Activated naive CD4-positive, alpha-beta T cell treated with anti-CD3 and anti-CD28 coated beads for 36 hours (primary cell): ENCODE measurements at regions not wholly inside any gene's neighbourhood (a gene's known extent, or its start where the extent isn't known, plus 50 kb on each side); places are given as distances from the start of the nearest gene placed in this dataset.

Source experiments
- CTCF ChIA-PET: fragments of 350-600 bp; sonication (Branson Sonifier 250); formaldehyde crosslinking; loops from one replicate; lab custom pipeline; 2021; ENCODE audit warnings: antibody characterized with exemption; lab: Charles Lee
- DNase-seq: peaks from one replicate; pipeline ENCODE4 v3.0.0-alpha.2; 2020
- H3K27ac Mint-ChIP-seq: one replicate; pipeline ENCODE4 v1.8.0; 2021; ENCODE audit warnings: mild to moderate bottlenecking, mixed read lengths
- H3K27me3 Mint-ChIP-seq: one replicate; pipeline ENCODE4 v1.8.0; 2021; ENCODE audit warnings: low read depth, mixed read lengths
- H3K36me3 Mint-ChIP-seq: one replicate; pipeline ENCODE4 v1.8.0; 2021; ENCODE audit warnings: low read depth, mixed read lengths
- H3K4me1 Mint-ChIP-seq: one replicate; pipeline ENCODE4 v1.8.0; 2021; ENCODE audit warnings: low read depth, mixed read lengths
- H3K4me3 Mint-ChIP-seq: one replicate; pipeline ENCODE4 v1.8.0; 2021; ENCODE audit warnings: mild to moderate bottlenecking, moderate library complexity, mixed read lengths
- H3K9me3 Mint-ChIP-seq: one replicate; pipeline ENCODE4 v1.8.0; 2021; ENCODE audit warnings: mixed read lengths
- intact Hi-C: fragments of 100-400 bp; cut with micrococcal nuclease; formaldehyde crosslinking; loops from one replicate; pipeline ENCODE4 v1.15.1; 2023

DNA sequence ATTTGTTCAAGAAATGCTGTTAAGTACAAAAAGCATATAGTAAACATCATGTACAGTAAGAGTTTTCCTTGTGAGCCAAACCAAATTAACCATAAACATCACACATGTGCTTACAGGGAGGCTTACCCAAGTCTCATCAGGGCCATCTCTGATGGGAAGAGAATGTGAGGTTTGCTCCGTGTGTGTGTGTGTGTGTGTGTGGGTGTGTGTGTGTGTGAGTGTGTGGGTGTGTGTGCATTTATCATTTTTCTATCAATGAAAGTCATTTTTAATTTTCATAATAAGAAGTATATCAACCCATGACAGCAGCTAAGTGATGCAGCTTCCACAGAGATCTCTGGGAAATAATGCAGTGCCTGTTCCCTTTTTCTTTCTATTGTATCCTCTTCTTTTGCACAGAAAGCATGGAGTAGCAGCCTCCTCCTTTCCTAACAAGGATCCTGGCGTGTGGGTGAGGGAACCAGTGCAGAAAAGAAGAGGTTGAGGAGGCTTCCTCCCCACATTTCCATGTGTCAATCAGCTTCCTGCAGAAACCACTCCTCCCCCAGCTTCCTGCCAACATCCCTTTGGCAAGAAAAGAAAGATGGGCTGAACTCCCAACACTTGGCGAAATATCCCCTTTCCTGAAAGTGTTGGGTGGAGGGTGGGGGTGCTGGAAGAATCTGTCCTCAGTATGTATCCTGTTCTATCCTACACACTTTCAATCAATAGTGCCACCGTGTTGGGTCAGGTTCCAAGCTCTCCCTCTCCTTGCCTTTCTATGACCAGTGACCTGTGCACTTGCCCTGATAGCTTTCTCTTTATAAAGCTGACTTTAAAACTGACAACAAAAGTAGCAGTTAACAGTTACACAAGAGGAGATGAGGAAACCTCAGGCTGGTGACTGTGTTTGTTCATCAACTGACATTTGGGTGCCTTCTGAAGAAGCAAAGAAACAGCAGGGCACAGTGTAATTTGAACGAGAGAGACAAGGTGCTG, 251.8 kb upstream of the CITED2 start:
- no peaks in the 10 kb centered on the region for H3K9me3 Mint-ChIP-seq
- no peak overlapping the region for H3K27ac Mint-ChIP-seq
- CTCF ChIA-PET: no interaction called here
- no peaks in the 10 kb centered on the region for H3K36me3 Mint-ChIP-seq
- H3K4me1 Mint-ChIP-seq: no peaks in the 10 kb centered on the region
- DNase-seq: no peak
- H3K27me3 Mint-ChIP-seq: peaks cover 35% of the 10 kb centered on the region
- H3K4me3 Mint-ChIP-seq: no peak overlapping the region
- intact Hi-C loops: no loop called here

GRCh38 chr6:139625081-139625939, 250.9 kb upstream of the CITED2 start:
- Mint-ChIP-seq H3K4me1 (no peaks in the 10 kb centered on the region), H3K27me3 (peaks cover 34% of the 10 kb centered on the region), H3K4me3 (no peak overlapping the region), H3K27ac (no peak overlapping the region), H3K9me3 (no peaks in the 10 kb centered on the region), H3K36me3 (no peaks in the 10 kb centered on the region)
- intact Hi-C loops: no loop called here
- DNase-seq: no peak
- CTCF ChIA-PET: interaction anchor here (0.5 kb wide), 1 partner anchor 54 kb away, joined by 5 read pairs; no protein-coding TSS in a partner anchor

DNA sequence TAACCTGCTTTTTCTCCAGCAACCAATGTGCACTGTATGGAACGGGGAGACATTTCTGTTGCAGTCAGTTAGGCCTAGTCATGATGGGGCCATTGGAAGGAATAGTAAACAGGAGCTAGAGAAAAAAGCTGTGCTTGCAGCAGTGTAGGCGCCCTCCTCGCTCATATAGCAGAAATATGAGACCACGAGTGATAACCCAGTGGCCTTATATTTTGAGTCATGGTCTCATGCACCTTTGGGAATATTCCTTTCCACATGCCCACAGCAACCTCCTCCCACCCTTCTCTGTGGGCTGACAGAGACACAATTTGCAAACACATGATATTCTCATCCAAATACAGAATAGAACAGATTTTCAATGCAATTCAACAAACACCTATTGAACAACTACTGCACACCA, 248.9 kb upstream of the CITED2 start:
- CTCF ChIA-PET: no interaction called here
- H3K9me3 Mint-ChIP-seq: no peaks in the 10 kb centered on the region
- no peak overlapping the region for H3K4me3 Mint-ChIP-seq
- no peaks in the 10 kb centered on the region for H3K4me1 Mint-ChIP-seq
- intact Hi-C loops: no loop called here
- DNase-seq: no peak
- peaks cover 31% of the 10 kb centered on the region for H3K27me3 Mint-ChIP-seq
- H3K27ac Mint-ChIP-seq: no peak overlapping the region
- no peaks in the 10 kb centered on the region for H3K36me3 Mint-ChIP-seq

DNA sequence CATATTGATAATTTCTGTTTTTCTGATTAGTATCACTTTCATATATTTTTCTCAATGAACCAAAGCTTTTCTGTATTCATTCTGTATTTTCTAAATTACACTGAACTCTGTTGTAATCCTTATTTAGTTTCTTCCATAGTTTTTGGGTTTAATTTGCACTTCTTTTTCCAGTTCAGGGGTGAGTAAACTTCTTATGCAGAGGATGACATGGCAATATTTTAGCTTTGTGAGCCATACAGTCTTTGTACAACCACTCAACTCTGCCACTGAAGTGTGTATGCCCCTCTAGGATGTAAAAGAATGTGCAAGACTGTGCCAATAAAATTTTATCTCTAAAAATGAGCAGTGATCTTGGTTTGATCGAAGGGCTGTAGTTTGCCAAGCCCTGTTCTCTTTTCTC, 239.0 kb upstream of the CITED2 start:
- no peak for DNase-seq
- no peaks in the 10 kb centered on the region for H3K27me3 Mint-ChIP-seq
- intact Hi-C loops: no loop called here
- H3K4me3 Mint-ChIP-seq: no peak overlapping the region
- no peaks in the 10 kb centered on the region for H3K36me3 Mint-ChIP-seq
- no peaks in the 10 kb centered on the region for H3K9me3 Mint-ChIP-seq
- CTCF ChIA-PET: no interaction called here
- H3K4me1 Mint-ChIP-seq: no peaks in the 10 kb centered on the region
- no peak overlapping the region for H3K27ac Mint-ChIP-seq

DNA sequence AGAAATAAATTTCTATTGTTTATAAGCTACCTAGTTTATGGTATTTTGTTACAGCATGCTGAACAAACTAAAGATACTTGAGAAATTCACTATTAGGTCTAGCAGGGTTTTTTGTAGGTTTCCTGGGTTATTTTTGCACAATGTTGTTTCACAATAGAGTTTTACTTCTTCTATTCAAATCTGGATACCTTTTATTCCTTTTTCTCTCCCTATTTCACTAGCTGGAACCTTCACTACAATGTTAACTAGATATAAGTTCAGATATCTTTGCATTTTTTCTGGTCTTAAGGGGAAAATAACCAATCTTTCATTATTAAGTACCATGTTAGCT, 237.7 kb upstream of the CITED2 start:
- intact Hi-C loops: no loop called here
- Mint-ChIP-seq H3K36me3 (no peaks in the 10 kb centered on the region), H3K4me3 (no peak overlapping the region)

GRCh38 chr6:139611327-139612134, 237.1 kb upstream of the CITED2 start:
- no peaks in the 10 kb centered on the region for H3K9me3 Mint-ChIP-seq
- CTCF ChIA-PET: interaction anchor here (1.0 kb wide), 1 partner anchor 241 kb away, joined by 3 read pairs; no protein-coding TSS in a partner anchor
- H3K27me3 Mint-ChIP-seq: no peaks in the 10 kb centered on the region
- no peak for DNase-seq
- no peak overlapping the region for H3K4me3 Mint-ChIP-seq
- no peaks in the 10 kb centered on the region for H3K36me3 Mint-ChIP-seq
- H3K4me1 Mint-ChIP-seq: no peaks in the 10 kb centered on the region
- intact Hi-C loops: no loop called here
- H3K27ac Mint-ChIP-seq: no peak overlapping the region

More for the DNA sequence above, 237.7 kb upstream of the CITED2 start:
- DNase-seq: no peak
- Mint-ChIP-seq H3K9me3 (no peaks in the 10 kb centered on the region), H3K4me1 (no peaks in the 10 kb centered on the region), H3K27me3 (no peaks in the 10 kb centered on the region), H3K27ac (no peak overlapping the region)
- CTCF ChIA-PET: interaction anchor here (1.0 kb wide), 1 partner anchor 242 kb away, joined by 3 read pairs; no protein-coding TSS in a partner anchor

DNA sequence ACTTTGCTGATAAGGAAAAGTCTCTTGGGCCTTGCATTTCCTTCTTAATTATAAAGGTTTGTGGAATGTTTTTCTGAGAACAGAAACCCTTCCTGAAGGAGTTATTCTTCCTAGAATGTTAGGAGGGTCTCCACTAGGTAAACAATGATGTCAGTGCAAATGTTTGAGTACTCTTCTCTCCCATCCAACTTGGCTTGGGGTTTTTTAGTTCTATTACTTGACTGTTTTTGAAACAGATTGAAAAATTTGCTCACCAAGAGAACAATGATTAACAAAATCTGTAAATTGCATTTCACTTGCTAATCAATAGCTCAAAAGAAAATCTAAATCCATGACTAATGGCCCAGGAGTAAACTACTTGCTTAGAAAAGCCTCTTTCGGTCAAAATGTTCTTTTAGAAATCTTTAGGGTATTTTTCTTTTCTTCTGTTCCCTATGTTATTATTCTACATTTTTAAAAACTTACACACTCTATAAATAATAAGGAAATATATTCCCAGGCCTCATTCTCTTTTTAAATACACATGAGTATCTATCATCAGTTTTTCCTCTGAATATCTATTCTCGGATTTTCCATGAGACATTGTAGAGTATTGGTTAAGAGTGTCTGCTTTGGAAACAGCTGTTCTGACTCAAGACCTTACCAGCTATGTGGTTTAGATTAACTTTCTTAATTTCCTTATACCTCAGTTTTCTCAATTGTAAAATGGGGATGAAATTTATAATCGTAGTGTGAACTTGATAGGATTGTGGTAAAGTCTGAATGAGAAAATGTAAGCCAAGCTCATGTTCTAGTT, 234.2 kb upstream of the CITED2 start:
- H3K9me3 Mint-ChIP-seq: no peaks in the 10 kb centered on the region

DNA sequence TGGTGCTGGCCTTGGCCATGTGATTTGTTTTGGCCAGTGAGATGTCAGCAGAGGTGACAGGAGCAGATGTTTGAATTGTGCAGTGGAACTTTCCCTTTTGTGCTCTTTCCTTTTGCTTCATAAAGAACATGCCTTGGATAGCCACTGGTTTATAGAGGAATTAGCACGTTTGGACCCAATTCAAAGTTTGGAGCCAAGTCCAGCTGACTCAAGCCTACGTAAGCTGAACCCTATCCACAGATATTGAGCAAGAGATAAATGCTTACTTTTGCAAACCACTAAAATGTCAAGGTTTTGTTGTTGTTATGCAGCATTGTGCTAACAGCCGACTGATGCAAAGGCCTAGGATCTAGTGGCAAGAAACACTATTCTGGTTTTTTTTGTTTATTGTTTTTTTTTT, 230.9 kb upstream of the CITED2 start:
- H3K27me3 Mint-ChIP-seq: peaks cover 3% of the 10 kb centered on the region
- H3K36me3 Mint-ChIP-seq: no peaks in the 10 kb centered on the region
- no peaks in the 10 kb centered on the region for H3K9me3 Mint-ChIP-seq
- H3K4me1 Mint-ChIP-seq: peaks cover 4% of the 10 kb centered on the region
- intact Hi-C loops: no loop called here
- H3K4me3 Mint-ChIP-seq: no peak overlapping the region
- no peak overlapping the region for H3K27ac Mint-ChIP-seq
- no peak for DNase-seq
- CTCF ChIA-PET: no interaction called here

More for the DNA sequence above, 234.2 kb upstream of the CITED2 start:
- no peak for DNase-seq
- CTCF ChIA-PET: interaction anchor here (0.7 kb wide), 1 partner anchor 926 kb away, joined by 3 read pairs; no protein-coding TSS in a partner anchor
- Mint-ChIP-seq H3K27ac (no peak overlapping the region), H3K4me3 (no peak overlapping the region), H3K4me1 (no peaks in the 10 kb centered on the region), H3K36me3 (no peaks in the 10 kb centered on the region), H3K27me3 (peaks cover 3% of the 10 kb centered on the region)
- intact Hi-C loops: no loop called here

DNA sequence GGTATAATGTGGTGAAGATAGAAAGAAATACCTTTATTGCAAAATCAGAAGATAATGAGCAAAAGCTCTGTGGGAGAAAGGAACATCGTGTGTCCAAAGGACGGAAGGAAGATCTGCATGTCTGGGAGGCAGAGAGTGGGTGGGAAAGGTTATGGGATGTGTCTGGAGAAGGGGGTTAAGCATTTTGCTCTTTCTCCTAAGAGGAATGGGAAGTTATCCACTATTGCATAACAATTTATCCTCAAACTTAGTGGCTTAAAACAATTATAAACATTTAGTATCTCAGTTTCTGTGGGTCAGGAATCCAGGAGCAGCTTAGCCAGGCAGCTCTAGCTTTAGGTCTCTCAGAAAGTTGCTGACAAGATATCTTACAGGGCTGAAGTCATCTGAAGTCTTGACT, 229.1 kb upstream of the CITED2 start:
- peaks cover 3% of the 10 kb centered on the region for H3K27me3 Mint-ChIP-seq
- no peaks in the 10 kb centered on the region for H3K36me3 Mint-ChIP-seq
- no peak overlapping the region for H3K4me3 Mint-ChIP-seq
- H3K27ac Mint-ChIP-seq: no peak overlapping the region
- peaks cover 4% of the 10 kb centered on the region for H3K4me1 Mint-ChIP-seq
- CTCF ChIA-PET: no interaction called here
- no peak for DNase-seq
- H3K9me3 Mint-ChIP-seq: no peaks in the 10 kb centered on the region
- intact Hi-C loops: no loop called here

DNA sequence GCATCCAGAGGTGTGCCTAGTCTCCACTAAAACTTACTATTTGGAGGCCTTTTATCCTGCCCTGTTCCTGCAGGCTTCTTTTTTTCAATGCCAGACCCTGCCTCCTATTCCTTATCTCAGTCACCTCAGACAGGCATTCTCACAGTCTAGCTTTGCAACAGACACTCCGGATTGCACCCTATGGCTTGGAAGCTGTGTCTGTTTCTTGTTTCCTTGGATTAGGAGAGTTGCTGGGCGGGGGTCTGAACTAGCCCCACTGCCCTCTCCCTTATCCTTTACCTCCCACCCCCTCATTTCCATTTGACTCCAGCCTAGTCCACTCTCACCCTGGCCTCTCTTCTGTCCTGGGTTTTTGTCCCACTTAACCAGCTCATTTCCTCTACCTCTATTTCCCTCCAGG, 228.1 kb upstream of the CITED2 start:
- Mint-ChIP-seq H3K4me3 (no peak overlapping the region), H3K27ac (no peak overlapping the region), H3K9me3 (no peaks in the 10 kb centered on the region), H3K4me1 (peaks cover 4% of the 10 kb centered on the region), H3K36me3 (no peaks in the 10 kb centered on the region), H3K27me3 (peaks cover 3% of the 10 kb centered on the region)
- intact Hi-C loops: no loop called here
- CTCF ChIA-PET: no interaction called here
- no peak for DNase-seq

GRCh38 chr6:139600919-139601475, 226.5 kb upstream of the CITED2 start:
- no peak overlapping the region for H3K27ac Mint-ChIP-seq
- peak; percentile 23 for DNase-seq
- peaks cover 4% of the 10 kb centered on the region for H3K4me1 Mint-ChIP-seq
- H3K27me3 Mint-ChIP-seq: peaks cover 3% of the 10 kb centered on the region
- no peaks in the 10 kb centered on the region for H3K9me3 Mint-ChIP-seq
- H3K36me3 Mint-ChIP-seq: no peaks in the 10 kb centered on the region
- CTCF ChIA-PET: interaction anchor here (0.9 kb wide), 1 partner anchor 226 kb away, joined by 3 read pairs; the partner anchor contains the start of gene CITED2
- no peak overlapping the region for H3K4me3 Mint-ChIP-seq
- intact Hi-C loops: loop anchor here (2.0 kb wide), 1 partner anchor 226 kb away; the partner anchor contains the start of gene CITED2
